Central memory CD4-positive, alpha-beta T cell (primary cell): ENCODE measurements at regions not wholly inside any gene's neighbourhood (a gene's known extent, or its start where the extent isn't known, plus 50 kb on each side); places are given as distances from the start of the nearest gene placed in this dataset.

ENCODE experiments used
- DNase-seq: peaks from one replicate; pipeline ENCODE4 v3.0.0; 2022

DNA sequence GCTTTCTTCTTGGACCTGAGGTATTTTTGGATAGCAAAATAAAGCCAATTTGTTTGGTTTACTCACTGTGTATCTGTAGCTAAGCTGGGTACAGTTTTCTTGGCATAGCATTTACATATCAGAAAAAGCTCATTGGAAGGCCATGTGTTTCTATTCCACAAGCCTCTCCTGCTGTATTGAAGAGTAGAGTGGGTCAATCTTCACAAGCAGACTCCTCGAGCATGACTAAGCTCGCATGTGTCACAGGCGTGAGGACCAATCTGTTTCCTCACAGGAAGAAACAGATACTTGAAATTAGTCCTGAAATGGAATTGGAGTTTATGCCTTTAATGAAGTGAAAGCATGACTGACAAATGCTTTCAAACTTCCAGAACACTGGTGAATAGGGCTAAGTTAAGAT, 1279.0 kb upstream of the MAP3K7 start:
- no peak for DNase-seq

DNA sequence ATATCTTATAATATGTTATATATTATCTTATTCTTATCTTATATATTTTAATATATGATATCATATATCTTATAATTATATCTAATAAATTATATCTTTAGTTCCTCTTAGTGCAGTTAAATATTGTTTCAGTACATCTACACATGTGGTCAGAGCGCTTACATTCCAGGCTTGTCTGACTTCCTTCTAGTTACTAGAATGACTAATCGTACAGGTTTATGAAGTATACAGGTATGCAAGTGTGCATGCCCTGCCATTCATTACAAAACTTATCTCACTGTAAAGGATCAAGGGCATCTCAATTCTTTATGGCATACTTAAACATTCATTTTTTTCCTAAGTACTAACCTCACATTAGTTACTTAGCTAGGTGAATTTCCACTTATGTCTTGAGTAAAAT, 1278.0 kb upstream of the MAP3K7 start:
- no peak for DNase-seq

DNA sequence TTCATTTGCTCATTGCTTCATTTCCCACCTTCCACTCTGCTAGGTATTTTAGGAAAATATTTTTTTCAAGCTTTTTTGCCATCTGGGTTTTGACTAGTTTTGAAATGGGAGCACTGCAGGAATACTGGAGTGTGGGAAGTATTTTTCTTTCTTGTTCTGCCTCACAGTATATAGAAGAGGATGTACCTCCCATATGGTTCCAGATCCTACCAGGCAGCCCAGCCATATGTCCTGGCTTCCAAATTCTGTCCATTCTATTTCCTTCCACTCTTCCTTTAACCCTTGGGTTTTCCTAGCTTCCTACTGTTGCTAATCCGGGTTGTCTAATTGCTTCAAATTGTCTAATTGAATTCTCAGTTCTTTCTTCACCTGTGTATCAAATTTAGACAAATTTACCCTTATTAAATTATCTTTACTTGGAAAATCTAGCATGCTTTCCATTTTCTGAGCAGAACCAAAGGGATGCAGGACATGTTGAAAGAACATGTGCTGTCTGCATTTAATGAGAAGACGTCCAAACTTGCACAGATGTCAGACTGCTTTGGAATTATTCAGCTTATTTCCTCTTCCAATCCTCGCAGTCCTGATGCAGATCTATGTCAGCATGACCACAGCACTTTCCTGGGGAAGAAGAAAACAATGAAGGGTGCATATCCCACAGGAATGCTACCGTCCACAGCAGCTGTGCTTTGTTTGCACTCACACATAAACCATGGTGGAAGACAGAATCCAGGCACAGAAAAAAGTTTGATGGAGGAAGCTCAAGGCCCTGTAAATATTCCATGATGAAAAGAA, 1273.9 kb upstream of the MAP3K7 start:
- no peak for DNase-seq

- no peak for DNase-seq
Observed at GRCh38 chr6:91852252-91852651, 1265.4 kb upstream of the MAP3K7 start.

DNA sequence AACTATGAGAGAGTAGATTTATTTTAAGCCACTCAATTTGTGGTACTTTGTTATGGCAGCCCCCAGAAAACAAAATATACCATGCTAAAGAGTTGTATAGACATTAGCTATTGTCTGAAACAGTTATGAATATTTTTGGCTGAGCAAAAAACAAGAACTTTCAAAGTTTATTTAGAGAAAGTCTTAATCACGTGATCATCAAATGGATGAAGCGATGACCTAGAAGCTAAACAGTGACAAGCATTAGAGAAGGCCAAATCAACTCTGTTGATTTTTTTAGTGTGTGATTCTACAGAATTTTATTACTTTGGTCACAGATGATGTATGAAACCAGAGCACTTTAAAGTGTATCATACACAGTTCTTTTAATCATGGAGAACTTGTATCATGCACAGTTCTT, 1247.9 kb upstream of the MAP3K7 start:
- no peak for DNase-seq

GRCh38 chr6:91827151-91827550, 1240.3 kb upstream of the MAP3K7 start:
- no peak for DNase-seq

DNA sequence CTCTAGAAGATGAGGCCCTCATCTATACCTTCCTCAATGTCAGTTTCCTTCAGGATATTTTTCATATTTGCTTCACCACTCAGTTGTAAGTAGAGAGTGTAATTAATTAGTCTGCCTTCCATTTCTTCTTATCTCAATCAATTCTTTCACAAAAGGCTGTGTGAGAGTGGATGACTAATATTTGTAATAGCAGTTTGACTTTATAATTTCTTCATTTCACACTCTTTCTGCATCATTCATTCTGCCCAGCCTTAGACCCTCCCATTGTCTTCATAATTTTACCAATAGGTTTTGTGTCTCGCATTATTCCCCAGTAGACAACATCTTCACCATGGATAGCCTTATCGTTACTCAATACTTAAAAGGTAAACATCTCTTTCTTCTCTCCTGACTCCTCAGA, 1239.3 kb upstream of the MAP3K7 start:
- DNase-seq = no peak

- DNase-seq = no peak
Observed at GRCh38 chr6:91824331-91824730, 1237.5 kb upstream of the MAP3K7 start.

DNA sequence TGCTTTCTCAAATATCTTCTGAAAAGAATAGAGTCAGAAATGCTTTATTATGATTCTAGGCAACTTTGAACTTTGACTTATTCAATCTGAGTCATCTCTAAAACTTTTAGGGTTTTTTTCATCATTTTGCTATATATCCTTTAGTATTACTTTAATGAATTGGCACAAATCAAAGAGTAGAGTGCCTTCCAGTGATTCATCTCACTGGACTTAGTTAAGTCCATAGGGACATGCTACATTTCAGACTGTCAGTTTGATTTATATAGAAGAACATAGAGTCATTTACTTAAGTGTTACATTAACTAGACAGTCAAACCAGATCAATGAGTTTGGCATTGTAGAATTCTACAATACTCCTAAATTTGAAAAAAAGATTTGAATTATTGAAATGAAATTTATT, 1235.7 kb upstream of the MAP3K7 start:
- DNase-seq = no peak

DNA sequence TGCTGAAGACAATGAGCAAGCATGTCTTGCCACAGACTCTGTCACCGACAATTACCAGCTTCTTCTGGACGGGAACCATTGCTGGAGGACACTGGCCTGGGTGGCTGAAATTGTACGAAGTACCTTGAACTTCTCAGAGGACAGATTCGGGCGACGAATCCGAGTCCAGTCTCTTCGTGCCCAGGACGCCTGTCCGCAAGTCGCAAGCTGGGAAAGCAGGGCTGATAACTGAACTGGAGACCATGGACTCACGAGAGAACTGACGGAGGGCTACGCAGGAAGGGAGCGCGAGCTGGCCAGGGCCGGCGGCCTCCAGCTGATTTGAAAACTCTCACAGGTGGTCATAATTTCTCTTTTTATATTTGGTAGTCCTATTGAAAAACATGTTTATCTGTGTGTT, 1229.5 kb upstream of the MAP3K7 start:
- DNase-seq = no peak

DNA sequence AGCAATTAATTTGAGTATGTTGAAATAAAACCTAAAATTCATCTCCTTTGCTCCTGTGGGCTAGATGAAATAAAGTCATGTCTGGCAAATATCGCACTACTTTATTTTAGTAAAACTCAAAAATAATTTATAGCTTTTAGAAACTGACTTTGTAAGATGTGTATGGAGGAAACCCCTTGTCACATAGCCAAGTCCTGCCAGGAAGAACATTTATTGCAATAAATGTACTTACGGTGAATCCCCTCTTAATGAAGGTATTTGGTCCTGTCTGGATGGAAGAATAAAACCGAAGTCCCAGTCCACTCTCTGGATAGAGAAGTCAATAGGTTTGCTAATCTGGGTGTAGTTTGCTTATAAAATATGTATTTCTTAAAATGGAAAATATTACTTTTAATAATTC, 1226.8 kb upstream of the MAP3K7 start:
- DNase-seq = no peak

DNA sequence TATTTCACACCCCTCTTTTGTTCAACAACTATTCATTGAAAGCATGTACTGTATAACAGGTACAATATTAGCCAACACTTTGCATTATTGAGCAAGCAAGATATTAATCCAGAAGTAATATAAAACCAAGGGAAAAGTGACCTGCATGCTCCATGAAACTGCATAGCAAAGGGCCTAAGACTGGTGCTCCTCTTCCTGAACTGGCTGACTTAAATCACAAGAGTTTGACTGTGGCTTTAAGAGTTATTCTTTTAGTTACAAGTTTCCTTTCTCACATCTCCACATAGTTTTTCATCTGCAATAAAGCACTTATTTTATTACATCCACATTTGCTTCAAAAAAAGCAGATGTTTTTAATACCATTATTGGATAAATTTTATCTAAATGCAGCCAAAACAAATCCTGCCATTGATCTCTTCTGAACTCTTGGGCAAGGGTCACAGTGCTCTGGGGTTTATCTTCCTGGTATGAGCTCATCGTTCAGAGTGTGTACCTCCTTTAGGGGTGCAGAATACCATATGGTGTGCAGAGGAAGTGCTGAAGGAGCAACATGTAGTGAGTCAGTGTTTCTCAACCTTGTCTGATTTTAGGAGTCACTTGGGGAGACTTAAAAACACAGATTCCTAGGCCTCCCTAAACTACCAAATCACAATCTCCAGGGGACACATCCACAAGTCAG, 1225.9 kb upstream of the MAP3K7 start:
- no peak for DNase-seq

DNA sequence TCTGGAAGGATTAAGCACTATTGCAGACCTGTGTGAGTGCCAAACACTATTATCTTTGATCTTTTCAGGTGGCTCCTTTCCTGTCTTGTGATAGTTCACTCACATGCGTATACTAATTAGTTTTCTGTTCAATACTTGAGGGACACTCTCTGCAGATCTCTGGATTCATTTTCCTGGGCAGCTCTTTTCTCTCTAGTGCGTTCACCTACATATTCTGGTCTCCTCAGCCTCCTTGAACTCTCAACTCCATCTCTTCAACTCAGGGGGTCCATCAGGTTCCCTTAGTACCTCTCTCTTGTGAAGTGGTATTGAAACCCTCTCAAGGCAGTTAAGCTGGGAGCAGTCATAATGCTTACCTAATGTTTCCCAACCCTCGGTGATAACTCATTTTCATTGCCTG, 1218.1 kb upstream of the MAP3K7 start:
- no peak for DNase-seq

GRCh38 chr6:91802431-91802830, 1215.6 kb upstream of the MAP3K7 start:
- no peak for DNase-seq

DNA sequence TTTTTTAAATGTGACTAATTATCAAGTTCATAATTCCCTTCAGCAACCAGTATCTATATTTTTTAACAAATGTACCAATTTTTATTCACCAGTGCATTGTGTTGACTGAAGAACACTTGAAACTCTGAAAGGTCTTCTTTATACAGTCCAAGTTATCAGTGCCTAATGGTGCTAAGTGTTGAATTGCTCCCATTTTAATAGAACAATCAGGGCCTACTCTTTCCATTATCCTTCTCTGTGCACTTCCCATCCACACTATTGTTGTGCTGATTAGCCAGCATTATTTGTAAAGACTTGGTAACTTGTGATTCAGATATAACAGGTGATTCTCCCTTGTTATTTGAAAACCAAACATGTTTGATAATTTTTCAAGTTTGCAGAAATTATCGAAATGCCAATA, 1209.7 kb upstream of the MAP3K7 start:
- DNase-seq = no peak

DNA sequence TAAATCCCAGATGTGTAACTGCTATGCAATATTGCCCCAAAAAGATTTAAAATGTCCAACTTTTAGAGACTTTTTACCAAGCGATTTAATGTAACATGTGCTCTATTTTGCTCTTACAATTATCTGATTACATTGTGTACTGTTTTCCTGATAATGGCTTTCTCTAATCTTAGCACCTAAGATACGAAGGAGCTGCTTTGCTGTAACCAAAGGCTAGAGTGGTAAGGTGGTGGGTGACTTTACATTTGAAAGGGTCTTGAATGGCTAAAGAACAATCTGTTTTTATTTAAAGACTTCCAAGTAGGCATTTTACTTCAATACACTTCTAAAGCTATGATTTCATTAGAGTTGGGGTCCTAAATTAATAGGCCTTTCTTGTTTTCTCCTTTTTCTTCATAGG, 1201.6 kb upstream of the MAP3K7 start:
- no peak for DNase-seq

GRCh38 chr6:91786474-91787184, 1199.8 kb upstream of the MAP3K7 start:
- DNase-seq = no peak

DNA sequence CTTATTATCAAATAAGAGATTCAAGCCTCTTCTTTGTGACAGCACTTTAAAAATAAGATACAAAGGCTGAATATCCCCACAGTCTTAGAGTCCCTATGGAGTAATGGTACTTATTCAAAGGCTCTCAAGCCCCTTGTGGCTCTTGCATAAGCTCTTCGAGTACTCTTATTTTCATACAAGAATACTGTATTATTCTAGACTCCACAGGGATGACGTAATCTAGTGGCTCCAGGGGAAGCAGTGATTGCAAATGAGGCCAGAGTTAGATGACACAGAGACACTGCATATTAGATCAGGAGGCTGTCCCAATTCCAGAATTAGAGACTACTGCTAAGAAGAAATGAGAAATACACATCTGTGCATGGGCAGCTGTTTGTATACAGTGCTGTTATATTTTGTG, 1195.9 kb upstream of the MAP3K7 start:
- no peak for DNase-seq

GRCh38 chr6:91781946-91782345, 1195.1 kb upstream of the MAP3K7 start:
- no peak for DNase-seq

- DNase-seq = no peak
Observed at GRCh38 chr6:91780270-91780669, 1193.4 kb upstream of the MAP3K7 start.

DNA sequence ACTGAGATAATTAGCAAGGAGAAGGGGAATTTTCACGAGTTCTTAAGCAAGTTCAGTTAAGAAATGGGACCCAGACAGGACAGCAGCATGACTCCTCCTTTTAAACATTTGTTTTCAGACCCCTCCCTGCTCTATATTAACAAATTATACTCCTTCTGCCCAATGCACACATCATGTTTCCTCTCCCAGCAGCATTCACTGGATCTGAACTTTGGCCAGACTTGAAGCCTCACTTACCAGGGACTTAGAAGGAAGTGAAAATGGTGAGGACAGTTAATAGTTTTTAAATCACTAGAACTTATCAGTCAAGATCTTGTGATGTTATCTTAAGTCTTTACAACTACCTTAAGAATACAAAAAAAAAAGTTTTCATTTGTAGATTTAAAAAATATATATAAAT, 1174.7 kb upstream of the MAP3K7 start:
- DNase-seq = no peak

GRCh38 chr6:91754691-91755090, 1167.8 kb upstream of the MAP3K7 start:
- no peak for DNase-seq

- no peak for DNase-seq
Observed at GRCh38 chr6:91751526-91751925, 1164.7 kb upstream of the MAP3K7 start.

- no peak for DNase-seq
Observed at GRCh38 chr6:91744566-91744965, 1157.7 kb upstream of the MAP3K7 start.
